ENCODE measurements at regions not wholly inside any gene's neighbourhood (a gene's known extent, or its start where the extent isn't known, plus 50 kb on each side); places are given as distances from the start of the nearest gene placed in this dataset.

DNA sequence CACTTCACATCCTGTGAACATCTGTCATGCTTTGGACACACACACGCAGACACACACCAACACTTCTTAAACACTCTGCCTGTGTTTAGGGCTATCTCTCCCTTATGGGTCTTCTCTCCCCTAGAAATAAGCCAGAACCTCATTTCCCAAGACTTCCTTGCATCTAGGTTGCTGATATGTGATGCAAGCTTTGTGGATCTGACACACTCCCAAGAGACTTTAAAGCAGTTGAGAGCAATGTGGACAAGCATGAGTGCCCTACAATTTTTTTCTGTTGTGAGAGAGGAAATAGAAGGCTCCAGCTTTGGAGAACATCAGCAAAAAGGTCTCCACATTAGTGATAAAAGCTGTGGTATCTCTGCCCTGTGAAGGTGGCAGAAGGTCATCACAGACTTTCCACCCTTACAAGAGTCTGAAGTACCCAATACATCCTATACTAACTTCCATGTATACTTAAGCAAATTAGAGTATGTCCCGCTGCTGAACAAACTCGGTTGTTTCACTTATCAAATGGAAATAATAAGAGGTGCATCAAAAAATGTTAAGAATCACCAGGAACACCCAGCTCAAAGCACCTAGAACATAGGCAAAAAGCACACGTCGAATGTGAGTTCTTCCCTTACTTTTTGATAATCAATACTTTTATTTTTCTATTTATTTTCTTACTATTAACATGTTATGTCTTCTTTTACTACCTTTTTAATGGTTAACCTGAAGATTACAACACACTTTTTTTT lies 267.6 kb downstream of the SETD4 start:
- DNase-seq: no peak

DNA sequence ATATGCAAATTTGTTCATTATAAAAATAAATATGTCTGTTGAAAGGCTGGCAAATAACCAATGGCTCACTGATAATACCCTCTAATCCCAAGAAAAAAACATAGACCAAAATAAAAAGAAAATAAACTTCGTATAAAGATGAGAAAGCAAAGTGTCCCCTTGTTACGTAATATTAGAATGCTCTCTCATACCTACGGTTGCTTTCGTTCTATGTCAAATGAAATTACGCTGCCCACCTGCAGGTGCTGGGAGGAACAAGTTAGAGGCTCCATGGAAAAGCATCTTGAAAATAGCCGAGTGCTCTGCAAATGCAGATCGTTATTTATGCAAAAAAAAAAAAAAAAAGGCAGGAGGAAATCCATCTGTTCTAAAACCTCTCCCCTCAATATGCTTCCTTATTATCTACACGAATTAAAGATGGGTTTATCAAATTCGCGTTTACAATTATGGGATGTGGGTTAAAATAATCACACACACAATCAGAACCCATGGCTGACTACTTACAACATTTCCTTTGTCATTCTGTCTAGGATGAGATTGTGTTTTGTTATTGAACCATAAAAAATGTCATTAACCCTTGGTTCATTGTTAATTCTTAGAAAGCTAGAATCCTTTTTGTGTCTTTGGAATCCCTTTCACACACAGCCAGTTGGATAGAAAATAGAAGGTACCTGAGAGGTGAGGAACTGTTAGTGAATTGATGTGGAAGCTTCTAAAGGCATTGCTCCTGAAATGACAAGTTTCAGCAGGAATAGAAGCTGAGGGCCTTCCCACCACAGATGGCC lies 268.6 kb downstream of the SETD4 start:
- DNase-seq: no peak

GRCh38 chr21:35783721-35784120 lies 276.6 kb downstream of the SETD4 start:
- no peak for DNase-seq

GRCh38 chr21:35782667-35783066 lies 277.7 kb downstream of the SETD4 start:
- DNase-seq: no peak

GRCh38 chr21:35780983-35781382 lies 279.3 kb downstream of the SETD4 start:
- no peak for DNase-seq

GRCh38 chr21:35779690-35780570 lies 280.4 kb downstream of the SETD4 start:
- no peak for DNase-seq

- DNase-seq: no peak
These were observed 281.2 kb downstream of the SETD4 start for GRCh38 chr21:35779167-35779566.

DNA sequence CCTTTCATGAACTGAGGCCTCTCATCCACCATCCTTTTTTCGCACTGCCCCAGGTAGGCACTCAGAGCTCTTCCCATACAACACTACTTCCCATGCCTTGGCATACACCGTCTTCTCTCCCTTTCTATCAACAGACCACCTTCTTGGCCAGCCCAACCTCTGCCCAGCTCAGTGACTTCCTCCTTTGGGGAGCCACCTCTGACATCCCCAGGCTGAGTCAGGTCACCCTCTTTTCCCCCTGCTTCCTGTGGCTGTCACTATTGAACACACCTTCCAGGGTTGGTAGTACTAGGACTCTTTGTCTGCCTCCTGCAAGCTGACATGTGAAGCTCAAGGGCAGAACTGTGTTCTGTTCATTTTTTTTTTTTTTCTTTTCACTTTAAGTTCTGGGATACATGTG lies 283.2 kb downstream of the SETD4 start:
- DNase-seq: no peak

DNA sequence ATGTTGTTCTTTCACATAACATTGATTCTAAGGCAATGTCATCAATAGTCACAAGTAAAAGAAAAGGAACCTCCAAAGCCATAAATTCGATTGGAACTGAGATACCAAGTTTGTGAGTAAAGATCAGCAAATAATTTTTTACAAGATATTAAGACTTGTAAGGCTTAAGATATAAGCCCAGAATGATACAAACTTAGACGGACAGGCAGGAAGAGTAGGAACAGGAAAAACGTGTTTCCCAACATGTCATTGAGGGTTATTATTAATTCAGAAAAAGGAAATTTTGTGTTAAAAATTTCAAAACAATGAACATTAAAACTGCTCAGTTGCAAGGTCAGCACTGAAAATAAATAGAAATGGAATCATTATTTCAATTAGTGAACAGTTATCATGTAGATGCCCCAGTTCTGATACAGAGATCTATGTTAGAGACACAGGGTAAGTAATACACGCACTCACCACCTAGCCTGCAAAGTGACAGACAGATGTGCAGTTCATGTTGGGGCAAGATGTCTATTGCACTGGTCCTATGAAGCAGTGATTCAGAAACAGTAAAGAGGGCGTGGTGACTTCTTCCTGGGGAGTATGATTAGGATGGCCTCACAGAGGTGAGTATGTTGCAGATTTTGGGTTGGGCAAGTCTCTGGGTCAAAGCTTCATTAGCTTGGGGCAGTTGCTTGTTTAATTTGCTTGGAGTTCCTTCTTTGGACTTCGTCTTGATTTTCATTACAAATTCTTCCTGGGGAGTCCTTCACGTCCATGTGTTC lies 284.4 kb downstream of the SETD4 start:
- no peak for DNase-seq

- no peak for DNase-seq
These were observed 290.0 kb downstream of the SETD4 start for GRCh38 chr21:35770101-35770945.

GRCh38 chr21:35768187-35768586 lies 292.1 kb downstream of the SETD4 start:
- no peak for DNase-seq

- DNase-seq: no peak
These were observed 295.7 kb downstream of the SETD4 start for GRCh38 chr21:35764586-35764985.

DNA sequence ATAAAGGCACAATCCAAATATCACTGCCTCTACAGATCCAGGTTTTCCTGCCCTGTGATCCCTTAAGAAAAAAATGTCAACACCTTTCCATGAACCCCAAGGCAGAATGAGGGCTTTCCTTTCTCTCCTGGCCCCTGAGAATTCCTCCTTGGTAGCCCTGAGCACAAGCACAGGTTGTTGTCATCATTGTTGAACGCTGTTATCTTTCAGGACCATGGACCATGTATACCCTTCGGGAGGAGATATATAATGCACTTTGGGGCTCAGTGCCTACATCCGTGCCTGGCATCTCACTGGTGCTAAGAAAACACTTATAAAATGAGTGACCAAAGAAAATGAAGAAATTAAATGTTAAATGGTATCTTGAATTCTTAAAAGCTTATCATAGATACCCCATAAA lies 296.2 kb downstream of the SETD4 start:
- DNase-seq: no peak

- DNase-seq: no peak
These were observed 305.7 kb downstream of the SETD4 start for GRCh38 chr21:35754583-35754982.

- no peak for DNase-seq
These were observed 307.0 kb downstream of the SETD4 start for GRCh38 chr21:35753308-35753707.

- DNase-seq: no peak
These were observed 309.2 kb downstream of the SETD4 start for GRCh38 chr21:35751171-35751570.

DNA sequence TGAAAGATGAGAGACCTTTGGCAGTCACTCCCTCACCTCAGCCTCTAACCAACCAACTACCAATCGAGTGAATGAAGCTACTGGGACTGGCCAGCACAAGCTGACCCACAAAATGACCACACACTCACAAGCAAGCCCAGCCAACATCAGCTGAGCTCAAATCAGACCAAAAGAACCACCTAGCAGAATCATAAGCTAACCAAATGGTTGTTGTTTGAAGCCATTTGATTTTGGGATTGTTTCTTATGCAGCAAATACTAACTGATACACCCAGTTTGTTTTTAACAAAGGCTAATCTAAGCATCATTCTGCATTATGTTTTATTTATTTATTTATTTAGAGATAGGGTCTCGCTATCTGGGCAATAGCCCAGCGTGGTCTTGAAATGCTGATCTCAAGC lies 310.4 kb downstream of the SETD4 start:
- no peak for DNase-seq

DNA sequence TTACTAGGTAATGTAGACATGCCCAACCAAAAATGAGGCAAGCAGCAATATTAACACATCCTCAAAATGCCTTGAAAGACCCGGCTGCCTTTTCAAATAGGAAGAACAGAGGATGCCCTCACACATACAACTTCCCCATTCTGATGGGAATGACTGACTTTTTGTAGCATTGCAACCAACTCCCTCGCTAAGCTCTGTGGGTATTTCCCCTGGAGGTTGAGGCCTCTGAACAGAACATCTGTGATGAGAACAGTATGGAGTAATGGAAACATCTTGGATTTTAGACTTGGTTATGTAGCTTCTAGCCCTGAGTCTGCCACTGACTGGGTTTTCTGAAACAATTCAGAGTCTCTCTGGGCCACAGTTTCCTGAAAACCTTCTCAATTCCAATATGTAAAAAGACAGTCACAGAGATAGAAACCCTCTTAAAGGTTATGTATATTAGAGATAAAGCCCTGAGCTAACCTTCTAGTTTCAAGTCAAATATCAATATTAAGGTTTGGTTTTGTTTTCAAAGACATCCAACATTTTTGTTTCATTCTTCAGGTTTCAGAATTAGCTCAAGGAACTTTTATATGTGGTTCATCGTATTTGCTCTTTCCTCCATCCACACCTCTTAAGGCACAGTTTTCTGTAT lies 311.5 kb downstream of the SETD4 start:
- DNase-seq: no peak

- no peak for DNase-seq
These were observed 316.8 kb downstream of the SETD4 start for GRCh38 chr21:35743571-35743970.

DNA sequence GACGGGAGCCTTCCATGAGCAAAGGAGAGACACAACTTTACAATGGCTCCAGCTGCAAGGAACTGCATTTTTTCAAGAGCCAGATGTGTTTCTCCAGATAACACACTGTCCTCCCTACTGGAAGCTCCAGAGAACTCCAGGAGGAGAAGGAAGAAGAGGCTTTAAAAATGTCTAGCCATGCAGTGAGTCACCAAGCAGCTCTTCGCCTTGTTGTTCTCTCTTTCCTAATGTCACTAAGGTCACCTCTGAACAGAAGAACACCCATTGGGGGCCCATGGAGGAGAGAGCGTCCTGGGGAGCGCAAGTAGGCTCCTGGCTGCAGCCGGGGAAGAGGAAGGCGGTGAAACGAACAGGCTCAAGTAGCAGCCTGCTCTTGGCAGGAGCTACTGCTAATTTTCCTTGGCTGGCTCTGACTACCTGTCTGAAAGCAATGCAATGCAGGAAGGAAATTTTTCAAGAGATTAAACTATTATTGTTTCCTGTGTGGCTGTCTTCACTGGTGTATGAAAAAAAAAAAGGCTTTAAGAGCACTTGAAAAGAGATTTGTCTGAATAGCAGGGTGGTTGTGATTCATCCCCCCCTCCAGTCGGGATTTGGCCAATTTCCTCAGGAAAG lies 321.9 kb downstream of the SETD4 start:
- no peak for DNase-seq

- no peak for DNase-seq
These were observed 322.4 kb downstream of the SETD4 start for GRCh38 chr21:35737899-35738346.

Measured in NCI-H1436 (cell line).